ENCODE measurements at regions not wholly inside any gene's neighbourhood (a gene's known extent, or its start where the extent isn't known, plus 50 kb on each side); places are given as distances from the start of the nearest gene placed in this dataset.

DNA sequence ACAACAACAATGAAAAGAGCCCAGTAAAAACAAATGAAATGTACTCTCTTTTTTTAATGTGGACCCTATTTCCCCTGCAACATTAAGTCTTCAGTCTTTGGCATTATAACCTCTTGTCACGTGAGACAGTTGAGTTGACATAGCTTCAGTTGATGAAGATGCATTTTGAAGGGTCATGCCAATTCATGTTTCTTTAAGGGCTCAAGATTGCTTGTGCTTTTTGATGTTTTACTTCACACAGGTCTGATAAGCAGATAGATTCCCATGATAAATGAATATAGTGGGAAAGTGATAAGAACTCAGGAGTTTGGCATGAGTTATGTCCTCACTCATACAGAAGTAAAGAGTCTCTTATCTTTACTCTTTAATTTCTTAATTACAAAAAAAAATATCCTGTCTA lies 229.4 kb downstream of the SNCAIP start:
- H3K4me3 ChIP-seq (ENCODE audit: low read length), result no peak overlapping the region
- no peak overlapping the region for H3K9ac ChIP-seq (ENCODE audit: low read length)
- no peak overlapping the region for H3K27ac ChIP-seq (ENCODE audit: low read length)
- no peaks in the 10 kb centered on the region for H3K79me2 ChIP-seq (replicated peaks; ENCODE audit: insufficient read depth, low read length)
- no peaks in the 10 kb centered on the region for H3K36me3 ChIP-seq (ENCODE audit: insufficient read depth, low read length)
- no peaks in the 10 kb centered on the region for H3K27me3 ChIP-seq (ENCODE audit: insufficient read depth, low read depth, low read length)
- no peaks in the 10 kb centered on the region for H3K9me2 ChIP-seq (ENCODE audit: insufficient read depth, low read length)
- no peaks in the 10 kb centered on the region for H4K20me1 ChIP-seq (ENCODE audit: insufficient read depth)
- H3K4me2 ChIP-seq (ENCODE audit: low read length), result no peak overlapping the region
- TF ChIP-seq TAF1 (IDR thresholded peaks at IDR 0.05; ENCODE audit: low read depth) (no peak), MXI1 (conservative IDR thresholded peaks at IDR 0.05; ENCODE audit: poor library complexity, severe bottlenecking) (no peak), REST (IDR thresholded peaks at IDR 0.05; ENCODE audit: borderline replicate concordance) (no peak), EP300 (conservative IDR thresholded peaks at IDR 0.05; ENCODE audit: poor library complexity, severe bottlenecking) (no peak), POLR2AphosphoS5 (IDR thresholded peaks at IDR 0.05) (no peak), EZH2 (IDR thresholded peaks at IDR 0.05; ENCODE audit: borderline replicate concordance, insufficient read depth, low read length, poor library complexity, severe bottlenecking) (no peak), SMC3 (conservative IDR thresholded peaks at IDR 0.05; ENCODE audit: poor library complexity) (no peak), RAD21 (conservative IDR thresholded peaks at IDR 0.05) (no peak)
- TF ChIP-seq, protein P1, sequence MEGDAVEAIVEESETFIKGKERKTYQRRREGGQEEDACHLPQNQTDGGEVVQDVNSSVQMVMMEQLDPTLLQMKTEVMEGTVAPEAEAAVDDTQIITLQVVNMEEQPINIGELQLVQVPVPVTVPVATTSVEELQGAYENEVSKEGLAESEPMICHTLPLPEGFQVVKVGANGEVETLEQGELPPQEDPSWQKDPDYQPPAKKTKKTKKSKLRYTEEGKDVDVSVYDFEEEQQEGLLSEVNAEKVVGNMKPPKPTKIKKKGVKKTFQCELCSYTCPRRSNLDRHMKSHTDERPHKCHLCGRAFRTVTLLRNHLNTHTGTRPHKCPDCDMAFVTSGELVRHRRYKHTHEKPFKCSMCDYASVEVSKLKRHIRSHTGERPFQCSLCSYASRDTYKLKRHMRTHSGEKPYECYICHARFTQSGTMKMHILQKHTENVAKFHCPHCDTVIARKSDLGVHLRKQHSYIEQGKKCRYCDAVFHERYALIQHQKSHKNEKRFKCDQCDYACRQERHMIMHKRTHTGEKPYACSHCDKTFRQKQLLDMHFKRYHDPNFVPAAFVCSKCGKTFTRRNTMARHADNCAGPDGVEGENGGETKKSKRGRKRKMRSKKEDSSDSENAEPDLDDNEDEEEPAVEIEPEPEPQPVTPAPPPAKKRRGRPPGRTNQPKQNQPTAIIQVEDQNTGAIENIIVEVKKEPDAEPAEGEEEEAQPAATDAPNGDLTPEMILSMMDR (IDR thresholded peaks at IDR 0.05; ENCODE audit: poor library complexity, severe bottlenecking), result no peak
- no peaks in the 10 kb centered on the region for H3K9me3 ChIP-seq (ENCODE audit: low read length)
- no peaks in the 10 kb centered on the region for H3F3A ChIP-seq (ENCODE audit: insufficient read depth, low read length, poor library complexity, severe bottlenecking)
- no peak overlapping the region for H2AFZ ChIP-seq (ENCODE audit: low read depth, low read length)

DNA sequence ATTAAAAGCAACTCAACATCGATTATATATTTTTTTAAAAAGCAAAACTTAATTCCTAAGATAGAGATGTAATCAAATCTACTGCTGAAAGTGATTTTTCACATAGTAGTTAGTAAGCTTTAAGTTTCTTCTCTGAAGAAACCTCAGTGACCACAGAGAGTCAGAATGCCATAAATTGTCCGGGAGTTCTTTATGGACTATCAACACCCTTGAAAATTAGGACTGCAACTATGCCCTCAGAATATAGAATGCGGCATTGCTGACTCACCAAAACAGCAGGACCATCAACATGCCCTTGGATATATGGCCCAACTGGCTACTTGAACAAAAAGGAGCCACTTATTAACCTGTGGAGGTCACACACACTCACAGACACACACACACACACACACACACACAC lies 228.9 kb upstream of the SNX2 start:
- Histone ChIP-seq H3K9ac (ENCODE audit: low read length) (no peak overlapping the region), H3K36me3 (ENCODE audit: insufficient read depth, low read length) (no peaks in the 10 kb centered on the region), H3K79me2 (replicated peaks; ENCODE audit: insufficient read depth, low read length) (no peaks in the 10 kb centered on the region), H3K4me3 (ENCODE audit: low read length) (no peak overlapping the region), H3K9me3 (ENCODE audit: low read length) (no peaks in the 10 kb centered on the region), H3F3A (ENCODE audit: insufficient read depth, low read length, poor library complexity, severe bottlenecking) (no peaks in the 10 kb centered on the region), H3K27ac (ENCODE audit: low read length) (no peak overlapping the region), H3K4me2 (ENCODE audit: low read length) (no peak overlapping the region), H4K20me1 (ENCODE audit: insufficient read depth) (no peaks in the 10 kb centered on the region), H2AFZ (ENCODE audit: low read depth, low read length) (no peak overlapping the region), H3K9me2 (ENCODE audit: insufficient read depth, low read length) (no peaks in the 10 kb centered on the region), H3K27me3 (ENCODE audit: insufficient read depth, low read depth, low read length) (no peaks in the 10 kb centered on the region)
- TF ChIP-seq RAD21 (conservative IDR thresholded peaks at IDR 0.05) (no peak), SMC3 (conservative IDR thresholded peaks at IDR 0.05; ENCODE audit: poor library complexity) (no peak), TAF1 (IDR thresholded peaks at IDR 0.05; ENCODE audit: low read depth) (no peak), MXI1 (conservative IDR thresholded peaks at IDR 0.05; ENCODE audit: poor library complexity, severe bottlenecking) (no peak), EP300 (conservative IDR thresholded peaks at IDR 0.05; ENCODE audit: poor library complexity, severe bottlenecking) (no peak), POLR2AphosphoS5 (IDR thresholded peaks at IDR 0.05) (no peak), EZH2 (IDR thresholded peaks at IDR 0.05; ENCODE audit: borderline replicate concordance, insufficient read depth, low read length, poor library complexity, severe bottlenecking) (no peak), REST (IDR thresholded peaks at IDR 0.05; ENCODE audit: borderline replicate concordance) (no peak)
- TF ChIP-seq, protein P1 (IDR thresholded peaks at IDR 0.05; ENCODE audit: poor library complexity, severe bottlenecking), result no peak

All from neural cell (in vitro differentiated cells).